ENCODE measurements at regions not wholly inside any gene's neighbourhood (a gene's known extent, or its start where the extent isn't known, plus 50 kb on each side); places are given as distances from the start of the nearest gene placed in this dataset.

DNA sequence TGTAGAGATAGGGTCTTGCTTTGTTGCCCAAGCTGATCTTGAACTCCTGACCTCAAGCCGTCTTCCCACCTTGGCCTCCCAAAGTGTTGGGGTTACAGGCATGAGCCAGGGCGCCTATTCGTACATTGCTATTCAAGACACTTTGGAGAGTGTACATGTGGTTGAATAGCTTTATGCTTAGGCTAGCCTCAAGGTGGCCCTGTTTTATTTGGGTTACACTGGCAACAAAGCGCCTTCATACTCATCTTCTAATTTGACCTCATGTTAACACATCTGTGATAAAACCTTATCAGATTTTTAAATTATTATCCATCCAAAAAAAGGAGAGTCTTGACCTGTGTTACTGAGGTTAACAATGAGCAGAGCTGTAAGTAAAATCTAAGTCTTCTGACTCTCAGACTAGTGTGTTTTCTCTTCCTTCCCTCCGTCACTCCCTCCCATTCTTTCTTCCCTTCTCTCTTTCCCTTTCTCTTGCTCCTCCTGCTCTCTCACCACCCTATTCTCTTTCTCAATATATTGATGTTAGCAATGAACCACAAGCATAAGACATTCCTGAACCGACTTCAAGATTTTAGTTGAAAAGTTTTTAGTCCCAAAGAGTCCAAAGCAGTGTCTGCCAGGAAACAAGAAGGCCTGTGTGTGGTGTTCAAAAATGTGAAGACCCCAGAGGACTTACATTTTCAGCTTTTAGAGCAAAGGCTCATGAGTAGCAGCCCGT is 603.7 kb upstream of the CFAP20DC start:
- H3K27me3 ChIP-seq (ENCODE audit: control insufficient read depth in 3 of 3, insufficient read depth in 3 of 3, low read depth in 1 of 3, low read length in 3 of 3) = no peaks in the 10 kb centered on the region
- H3K9me3 ChIP-seq (replicated peaks in 1 of 2; ENCODE audit: control insufficient read depth in 2 of 2, insufficient read depth in 1 of 2, low read depth in 1 of 2, low read length in 2 of 2) = peaks cover 0 to 9% of the 10 kb centered on the region in 2 donors
- H4K91ac ChIP-seq (ENCODE audit: low read depth, low read length, poor library complexity) = no peak overlapping the region
- no CpG with 5 or more reads among the region's 7 CpGs for WGBS, 2 donors (ENCODE audit: extremely low coverage in 2 of 2, insufficient read length in 2 of 2, insufficient replicate concordance in 1 of 2)
- H2BK12ac ChIP-seq (ENCODE audit: low read length) = no peak overlapping the region
- H2BK5ac ChIP-seq (ENCODE audit: low read length) = no peak overlapping the region
- H3K9ac ChIP-seq (ENCODE audit: low read depth, low read length, poor library complexity) = no peak overlapping the region
- H3K14ac ChIP-seq (ENCODE audit: low read length) = no peak overlapping the region
- H3K36me3 ChIP-seq (replicated peaks in 1 of 2; ENCODE audit: control insufficient read depth in 2 of 2, insufficient read depth in 2 of 2, low read length in 2 of 2) = no peaks in the 10 kb centered on the region
- no peak for DNase-seq (ENCODE audit: low spot score)
- no peak overlapping the region for H3K23ac ChIP-seq (ENCODE audit: low read depth, low read length, poor library complexity)
- no peak overlapping the region for H2BK120ac ChIP-seq (ENCODE audit: low read depth, low read length)
- no peaks in the 10 kb centered on the region for H3K79me1 ChIP-seq (ENCODE audit: low read depth, low read length)
- no peak overlapping the region for H4K8ac ChIP-seq (ENCODE audit: low read depth, low read length)
- no peak overlapping the region for H3K4ac ChIP-seq (ENCODE audit: low read length)
- no peak overlapping the region for H3K4me3 ChIP-seq (ENCODE audit: low read length in 2 of 2)
- no peak overlapping the region for H3K18ac ChIP-seq (ENCODE audit: low read length)
- no peak overlapping the region for H2AFZ ChIP-seq (ENCODE audit: low read length)
- peaks cover 0 to 2% of the 10 kb centered on the region in 2 donors for H3K4me1 ChIP-seq (ENCODE audit: control insufficient read depth in 2 of 2, insufficient read depth in 1 of 2, low read depth in 1 of 2, low read length in 2 of 2)
- no peak overlapping the region for H3K27ac ChIP-seq (replicated peaks; ENCODE audit: low read length)
- H2BK15ac ChIP-seq (ENCODE audit: low read length) = no peak overlapping the region
- no peak overlapping the region for H3K4me2 ChIP-seq (ENCODE audit: insufficient read depth, low read length, poor library complexity, severe bottlenecking)
- H2AK5ac ChIP-seq (ENCODE audit: low read depth, low read length) = no peak overlapping the region

DNA sequence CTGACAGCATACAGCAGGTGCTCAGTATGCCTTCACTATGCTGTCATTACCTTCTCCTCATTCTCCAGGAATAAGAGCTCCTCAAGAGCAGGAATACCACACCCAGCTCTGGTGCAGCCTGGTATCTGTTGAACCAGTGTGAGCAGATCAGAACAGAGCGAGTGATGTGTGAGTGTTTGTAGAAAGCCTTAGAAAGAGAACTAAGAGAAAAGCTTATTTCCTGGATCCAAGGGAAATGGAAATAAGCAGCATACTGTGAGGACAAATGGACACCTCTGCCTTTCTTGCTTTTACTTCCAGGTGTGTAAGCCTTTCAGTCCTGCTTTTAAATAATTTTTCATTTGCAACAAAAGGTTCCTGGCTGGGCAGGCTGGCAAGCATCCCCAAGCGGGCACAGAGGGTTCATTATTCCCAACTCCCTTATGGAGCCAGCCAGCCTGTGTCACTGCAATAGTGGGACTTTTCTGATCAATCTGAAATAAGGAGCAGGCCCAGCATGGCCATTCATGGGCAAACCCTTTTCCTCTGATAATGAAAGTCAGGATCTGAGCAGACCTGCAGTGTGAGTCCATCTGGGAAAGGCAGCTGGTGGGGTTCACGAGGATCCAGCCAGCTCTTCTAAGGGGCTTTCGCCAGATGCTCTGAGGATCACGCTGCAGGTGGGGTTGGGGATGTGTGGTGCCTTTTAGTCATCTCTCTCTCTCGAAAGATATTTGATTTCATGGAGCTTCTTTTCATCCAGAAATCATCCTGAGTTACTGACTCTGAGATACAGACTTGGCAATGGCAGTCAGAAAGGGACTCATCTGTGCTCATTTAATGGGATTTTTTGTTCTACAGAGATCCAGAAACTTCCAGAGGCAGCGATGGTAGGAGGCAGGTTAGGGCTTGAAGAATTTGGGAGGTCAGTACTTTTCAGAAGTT is 594.9 kb upstream of the CFAP20DC start:
- Histone ChIP-seq H3K36me3 (replicated peaks in 1 of 2; ENCODE audit: control insufficient read depth in 2 of 2, insufficient read depth in 2 of 2, low read length in 2 of 2) (no peaks in the 10 kb centered on the region), H2BK5ac (ENCODE audit: low read length) (no peak overlapping the region), H2BK12ac (ENCODE audit: low read length) (no peak overlapping the region), H4K91ac (ENCODE audit: low read depth, low read length, poor library complexity) (no peak overlapping the region), H2AFZ (ENCODE audit: low read length) (no peak overlapping the region), H2AK5ac (ENCODE audit: low read depth, low read length) (no peak overlapping the region), H3K4ac (ENCODE audit: low read length) (no peak overlapping the region), H3K14ac (ENCODE audit: low read length) (no peak overlapping the region), H3K9me3 (replicated peaks in 1 of 2; ENCODE audit: control insufficient read depth in 2 of 2, insufficient read depth in 1 of 2, low read depth in 1 of 2, low read length in 2 of 2) (peaks cover 0 to 5% of the 10 kb centered on the region in 2 donors), H3K23ac (ENCODE audit: low read depth, low read length, poor library complexity) (no peak overlapping the region), H3K27me3 (ENCODE audit: control insufficient read depth in 3 of 3, insufficient read depth in 3 of 3, low read depth in 1 of 3, low read length in 3 of 3) (peaks cover 0 to 2% (median 0%) of the 10 kb centered on the region in 3 experiments), H3K79me1 (ENCODE audit: low read depth, low read length) (no peaks in the 10 kb centered on the region), H3K27ac (replicated peaks; ENCODE audit: low read length) (no peak overlapping the region), H4K8ac (ENCODE audit: low read depth, low read length) (no peak overlapping the region), H2BK120ac (ENCODE audit: low read depth, low read length) (no peak overlapping the region), H3K4me3 (ENCODE audit: low read length in 2 of 2) (no peak overlapping the region), H3K18ac (ENCODE audit: low read length) (no peak overlapping the region), H3K4me1 (ENCODE audit: control insufficient read depth in 2 of 2, insufficient read depth in 1 of 2, low read depth in 1 of 2, low read length in 2 of 2) (no peaks in the 10 kb centered on the region), H3K9ac (ENCODE audit: low read depth, low read length, poor library complexity) (no peak overlapping the region), H3K4me2 (ENCODE audit: insufficient read depth, low read length, poor library complexity, severe bottlenecking) (no peak overlapping the region), H2BK15ac (ENCODE audit: low read length) (no peak overlapping the region)
- no CpG with 5 or more reads among the region's 7 CpGs for WGBS, 2 donors (ENCODE audit: extremely low coverage in 2 of 2, insufficient read length in 2 of 2, insufficient replicate concordance in 1 of 2)
- no peak for DNase-seq (ENCODE audit: low spot score)

DNA sequence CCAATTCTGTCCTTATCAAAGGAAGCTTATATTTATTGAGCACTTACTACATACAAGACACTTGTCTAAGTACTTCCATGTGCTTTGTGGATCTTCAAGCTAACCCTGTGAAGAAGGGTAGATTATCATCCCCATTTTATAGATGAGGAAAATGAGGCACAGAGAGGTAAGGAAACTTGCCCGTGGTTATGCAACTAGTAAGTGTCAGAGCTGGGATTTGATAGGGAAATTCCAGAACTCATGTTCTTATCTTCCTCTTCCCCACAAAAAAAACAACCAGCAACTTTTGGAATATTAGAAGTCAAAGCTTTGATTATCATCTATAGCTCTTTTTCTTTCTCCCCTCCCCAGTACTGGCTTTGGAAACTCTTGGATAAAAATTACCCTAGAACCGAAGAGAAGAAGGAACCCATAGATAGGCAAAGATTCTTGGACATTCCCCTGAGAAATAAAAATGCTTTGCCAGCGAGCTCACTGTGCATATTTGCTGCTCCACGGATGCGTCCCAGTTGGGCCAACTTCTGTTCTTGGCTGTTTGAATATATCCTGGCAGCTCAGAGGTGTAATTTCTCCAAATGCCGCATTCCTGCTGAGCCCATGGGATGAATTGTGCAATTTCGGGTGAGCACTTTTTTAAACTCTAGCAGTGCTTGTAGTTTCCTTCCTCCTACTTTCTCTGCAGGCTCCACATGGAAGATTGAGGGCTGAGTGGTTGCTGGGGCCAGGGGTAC is 591.5 kb upstream of the CFAP20DC start:
- Histone ChIP-seq H2BK15ac (ENCODE audit: low read length) (no peak overlapping the region), H2AFZ (ENCODE audit: low read length) (no peak overlapping the region), H3K14ac (ENCODE audit: low read length) (no peak overlapping the region), H2BK12ac (ENCODE audit: low read length) (no peak overlapping the region), H2BK5ac (ENCODE audit: low read length) (no peak overlapping the region), H3K27ac (replicated peaks; ENCODE audit: low read length) (no peak overlapping the region), H4K91ac (ENCODE audit: low read depth, low read length, poor library complexity) (no peak overlapping the region), H3K4me3 (ENCODE audit: low read length in 2 of 2) (no peak overlapping the region), H3K18ac (ENCODE audit: low read length) (no peak overlapping the region), H3K36me3 (replicated peaks in 1 of 2; ENCODE audit: control insufficient read depth in 2 of 2, insufficient read depth in 2 of 2, low read length in 2 of 2) (no peaks in the 10 kb centered on the region), H2AK5ac (ENCODE audit: low read depth, low read length) (no peak overlapping the region), H4K8ac (ENCODE audit: low read depth, low read length) (no peak overlapping the region), H3K4me1 (ENCODE audit: control insufficient read depth in 2 of 2, insufficient read depth in 1 of 2, low read depth in 1 of 2, low read length in 2 of 2) (no peaks in the 10 kb centered on the region), H3K79me1 (ENCODE audit: low read depth, low read length) (no peaks in the 10 kb centered on the region), H3K9me3 (replicated peaks in 1 of 2; ENCODE audit: control insufficient read depth in 2 of 2, insufficient read depth in 1 of 2, low read depth in 1 of 2, low read length in 2 of 2) (no peaks in the 10 kb centered on the region), H3K4me2 (ENCODE audit: insufficient read depth, low read length, poor library complexity, severe bottlenecking) (no peak overlapping the region), H3K9ac (ENCODE audit: low read depth, low read length, poor library complexity) (no peak overlapping the region), H2BK120ac (ENCODE audit: low read depth, low read length) (no peak overlapping the region), H3K23ac (ENCODE audit: low read depth, low read length, poor library complexity) (no peak overlapping the region), H3K4ac (ENCODE audit: low read length) (no peak overlapping the region), H3K27me3 (ENCODE audit: control insufficient read depth in 3 of 3, insufficient read depth in 3 of 3, low read depth in 1 of 3, low read length in 3 of 3) (peaks cover 0 to 2% (median 0%) of the 10 kb centered on the region in 3 experiments)
- WGBS, 2 donors (ENCODE audit: extremely low coverage in 2 of 2, insufficient read length in 2 of 2, insufficient replicate concordance in 1 of 2) = no CpG with 5 or more reads among the region's 7 CpGs
- no peak for DNase-seq (ENCODE audit: low spot score)

Measured in neuronal stem cell (in vitro differentiated cells).